HUES6 (cell line): ENCODE measurements at regions not wholly inside any gene's neighbourhood (a gene's known extent, or its start where the extent isn't known, plus 50 kb on each side); places are given as distances from the start of the nearest gene placed in this dataset.

ENCODE experiments used
- H3K27ac ChIP-seq: 2 replicates; pipeline ENCODE4 v1.7.0; 2013; ENCODE audit warnings: low read depth, mild to moderate bottlenecking, low read length, inconsistent platforms
- H3K27me3 ChIP-seq: 2 replicates; pipeline ENCODE4 v1.6.1; 2013; ENCODE audit warnings: low read length; ENCODE audit not compliant: control insufficient read depth, insufficient read depth
- H3K36me3 ChIP-seq: 2 replicates; pipeline ENCODE4 v1.6.1; 2013; ENCODE audit warnings: low read length; ENCODE audit not compliant: control insufficient read depth, insufficient read depth
- H3K4me1 ChIP-seq: 2 replicates; pipeline ENCODE4 v1.6.1; 2013; ENCODE audit warnings: low read length; ENCODE audit not compliant: control insufficient read depth, insufficient read depth
- H3K4me3 ChIP-seq: 2 replicates; pipeline ENCODE4 v1.5.1; 2013; ENCODE audit warnings: low read depth, low read length
- H3K9ac ChIP-seq: one replicate; pipeline ENCODE4 v1.6.1; 2013; ENCODE audit warnings: mild to moderate bottlenecking, low read length
- H3K9me3 ChIP-seq: 2 replicates; pipeline ENCODE4 v1.6.1; 2013; ENCODE audit warnings: low read depth, low read length; ENCODE audit not compliant: control insufficient read depth, insufficient read depth

- no peaks in the 10 kb centered on the region for H3K36me3 ChIP-seq
- H3K27me3 ChIP-seq: no peaks in the 10 kb centered on the region
- no peak overlapping the region for H3K27ac ChIP-seq
- no peaks in the 10 kb centered on the region for H3K9me3 ChIP-seq
- no peaks in the 10 kb centered on the region for H3K4me1 ChIP-seq
- H3K9ac ChIP-seq: no peak overlapping the region
- H3K4me3 ChIP-seq: no peak overlapping the region
These were observed 321.0 kb downstream of the IGSF11 start for GRCh38 chr3:118713502-118714207.

- H3K9me3 ChIP-seq: peaks cover 6% of the 10 kb centered on the region; the same call in 1 of the 2 replicates
- no peaks in the 10 kb centered on the region for H3K4me1 ChIP-seq
- H3K36me3 ChIP-seq: no peaks in the 10 kb centered on the region
- H3K27me3 ChIP-seq: no peaks in the 10 kb centered on the region
- no peak overlapping the region for H3K4me3 ChIP-seq
- H3K27ac ChIP-seq: no peak overlapping the region
- no peak overlapping the region for H3K9ac ChIP-seq
These were observed 319.8 kb downstream of the IGSF11 start for GRCh38 chr3:118714800-118715199.

GRCh38 chr3:118729546-118729945 is 305.1 kb downstream of the IGSF11 start:
- Histone ChIP-seq H3K27ac (no peak overlapping the region), H3K4me1 (no peaks in the 10 kb centered on the region), H3K27me3 (no peaks in the 10 kb centered on the region), H3K4me3 (no peak overlapping the region), H3K9me3 (no peaks in the 10 kb centered on the region), H3K9ac (no peak overlapping the region), H3K36me3 (no peaks in the 10 kb centered on the region)

GRCh38 chr3:118734664-118735063 is 300.0 kb downstream of the IGSF11 start:
- H3K4me1 ChIP-seq: no peaks in the 10 kb centered on the region
- H3K9ac ChIP-seq: no peak overlapping the region
- no peaks in the 10 kb centered on the region for H3K36me3 ChIP-seq
- no peak overlapping the region for H3K4me3 ChIP-seq
- no peak overlapping the region for H3K27ac ChIP-seq
- H3K27me3 ChIP-seq: no peaks in the 10 kb centered on the region
- 0 out of 2 replicates have a peak, but pooled peaks cover 4% of the 10 kb centered on the region for H3K9me3 ChIP-seq

GRCh38 chr3:118736107-118736506 is 298.5 kb downstream of the IGSF11 start:
- no peaks in the 10 kb centered on the region for H3K36me3 ChIP-seq
- H3K27me3 ChIP-seq: no peaks in the 10 kb centered on the region
- no peaks in the 10 kb centered on the region for H3K4me1 ChIP-seq
- H3K9me3 ChIP-seq: 0 out of 2 replicates have a peak, but pooled peaks cover 4% of the 10 kb centered on the region
- H3K27ac ChIP-seq: no peak overlapping the region
- H3K9ac ChIP-seq: no peak overlapping the region
- no peak overlapping the region for H3K4me3 ChIP-seq

- no peak overlapping the region for H3K4me3 ChIP-seq
- no peaks in the 10 kb centered on the region for H3K4me1 ChIP-seq
- no peaks in the 10 kb centered on the region for H3K27me3 ChIP-seq
- no peaks in the 10 kb centered on the region for H3K36me3 ChIP-seq
- no peak overlapping the region for H3K27ac ChIP-seq
- H3K9ac ChIP-seq: no peak overlapping the region
- H3K9me3 ChIP-seq: 0 out of 2 replicates have a peak, but pooled peaks cover 4% of the 10 kb centered on the region
These were observed 293.8 kb downstream of the IGSF11 start for GRCh38 chr3:118740722-118741290.

GRCh38 chr3:118742760-118743159 is 291.9 kb downstream of the IGSF11 start:
- H3K4me1 ChIP-seq: no peaks in the 10 kb centered on the region
- no peak overlapping the region for H3K9ac ChIP-seq

GRCh38 chr3:118744186-118744585 is 290.5 kb downstream of the IGSF11 start:
- H3K36me3 ChIP-seq: no peaks in the 10 kb centered on the region
- H3K4me1 ChIP-seq: no peaks in the 10 kb centered on the region
- 0 out of 2 replicates have a peak, but pooled peaks cover 7% of the 10 kb centered on the region for H3K9me3 ChIP-seq
- no peak overlapping the region for H3K27ac ChIP-seq
- no peaks in the 10 kb centered on the region for H3K27me3 ChIP-seq
- no peak overlapping the region for H3K9ac ChIP-seq
- no peak overlapping the region for H3K4me3 ChIP-seq

More at GRCh38 chr3:118742760-118743159, 291.9 kb downstream of the IGSF11 start:
- H3K4me3 ChIP-seq: no peak overlapping the region
- no peaks in the 10 kb centered on the region for H3K36me3 ChIP-seq
- H3K27me3 ChIP-seq: no peaks in the 10 kb centered on the region
- 0 out of 2 replicates have a peak, but pooled peaks cover 7% of the 10 kb centered on the region for H3K9me3 ChIP-seq
- no peak overlapping the region for H3K27ac ChIP-seq

- Histone ChIP-seq H3K27ac (no peak overlapping the region), H3K4me3 (no peak overlapping the region), H3K36me3 (no peaks in the 10 kb centered on the region), H3K4me1 (no peaks in the 10 kb centered on the region), H3K27me3 (no peaks in the 10 kb centered on the region), H3K9me3 (no peaks in the 10 kb centered on the region), H3K9ac (no peak overlapping the region)
These were observed 280.0 kb downstream of the IGSF11 start for GRCh38 chr3:118754406-118755252.

- H3K4me3 ChIP-seq: no peak overlapping the region
- H3K36me3 ChIP-seq: no peaks in the 10 kb centered on the region
- H3K27ac ChIP-seq: no peak overlapping the region
- H3K4me1 ChIP-seq: peaks cover 3% of the 10 kb centered on the region; the same call in 1 of the 2 replicates
- H3K27me3 ChIP-seq: no peaks in the 10 kb centered on the region
- no peak overlapping the region for H3K9ac ChIP-seq
- H3K9me3 ChIP-seq: no peaks in the 10 kb centered on the region
These were observed 279.3 kb downstream of the IGSF11 start for GRCh38 chr3:118755253-118755801.
